Right lobe of liver (tissue), 4 donors: ENCODE measurements at regions not wholly inside any gene's neighbourhood (a gene's known extent, or its start where the extent isn't known, plus 50 kb on each side); places are given as distances from the start of the nearest gene placed in this dataset.

Experiments used
- POLR2A ChIP-seq: fragments of 450-650 bp; IDR thresholded peaks from one replicate; pipeline ENCODE4 v1.6.1; 2017; ENCODE audit warnings: antibody characterized with exemption, mild to moderate bottlenecking
- TF ChIP-seq, protein P1 (sequence below), 4 donors: fragments of 200-600 bp in 3 of 4; fragments of 450-650 bp in 1 of 4; IDR thresholded peaks; one replicate each; pipeline versions ENCODE4 v1.5.1 to v1.8.0; 2016 to 2022; ENCODE audit warnings: antibody characterized with exemption in 4 of 4, mild to moderate bottlenecking in 2 of 4
- donor health status: DM: no; HTN: no; CAD: no.
- donor health status: DM: no; HTN: no; CAD: no.
- donor health status: DM: no; HTN: yes; CAD: no.

DNA sequence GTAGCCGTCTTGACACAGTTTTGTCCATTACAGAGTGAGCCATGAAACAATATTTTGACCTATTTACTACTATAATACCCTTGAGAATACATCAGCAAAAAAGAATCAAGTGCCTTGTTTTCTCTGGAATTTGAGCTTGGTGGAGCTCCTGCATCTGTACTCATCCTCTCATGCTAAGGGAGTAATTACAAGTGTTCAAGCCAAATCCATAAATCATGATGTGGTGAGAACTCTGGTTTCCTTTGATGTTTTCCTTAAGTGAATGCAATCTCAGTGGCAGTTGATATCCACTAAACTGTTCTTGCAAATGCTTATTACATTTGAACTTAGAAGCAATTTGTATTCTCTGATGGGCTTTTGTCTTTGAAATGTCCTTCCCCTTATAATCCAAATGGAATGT lies 824.6 kb upstream of the TMPRSS15 start:
- TF ChIP-seq, protein P1, sequence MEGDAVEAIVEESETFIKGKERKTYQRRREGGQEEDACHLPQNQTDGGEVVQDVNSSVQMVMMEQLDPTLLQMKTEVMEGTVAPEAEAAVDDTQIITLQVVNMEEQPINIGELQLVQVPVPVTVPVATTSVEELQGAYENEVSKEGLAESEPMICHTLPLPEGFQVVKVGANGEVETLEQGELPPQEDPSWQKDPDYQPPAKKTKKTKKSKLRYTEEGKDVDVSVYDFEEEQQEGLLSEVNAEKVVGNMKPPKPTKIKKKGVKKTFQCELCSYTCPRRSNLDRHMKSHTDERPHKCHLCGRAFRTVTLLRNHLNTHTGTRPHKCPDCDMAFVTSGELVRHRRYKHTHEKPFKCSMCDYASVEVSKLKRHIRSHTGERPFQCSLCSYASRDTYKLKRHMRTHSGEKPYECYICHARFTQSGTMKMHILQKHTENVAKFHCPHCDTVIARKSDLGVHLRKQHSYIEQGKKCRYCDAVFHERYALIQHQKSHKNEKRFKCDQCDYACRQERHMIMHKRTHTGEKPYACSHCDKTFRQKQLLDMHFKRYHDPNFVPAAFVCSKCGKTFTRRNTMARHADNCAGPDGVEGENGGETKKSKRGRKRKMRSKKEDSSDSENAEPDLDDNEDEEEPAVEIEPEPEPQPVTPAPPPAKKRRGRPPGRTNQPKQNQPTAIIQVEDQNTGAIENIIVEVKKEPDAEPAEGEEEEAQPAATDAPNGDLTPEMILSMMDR (IDR thresholded peaks at IDR 0.05): no peak
- TF ChIP-seq POLR2A: no peak
